Subcutaneous abdominal adipose tissue (tissue), 5 donors: ENCODE measurements at regions not wholly inside any gene's neighbourhood (a gene's known extent, or its start where the extent isn't known, plus 50 kb on each side); places are given as distances from the start of the nearest gene placed in this dataset.

ENCODE experiments used
- H3K27ac ChIP-seq: one replicate; pipeline ENCODE4 v1.7.0; 2013; ENCODE audit warnings: low read depth, mild to moderate bottlenecking, inconsistent platforms, low read length, moderate library complexity
- H3K27me3 ChIP-seq, 5 donors: one replicate each; pipeline ENCODE4 v1.7.0; 2013; ENCODE audit warnings: low read length in 5 of 5, inconsistent platforms in 1 of 5; ENCODE audit not compliant: control insufficient read depth in 5 of 5, insufficient read depth in 4 of 5
- H3K36me3 ChIP-seq, 5 donors: one replicate each; pipeline ENCODE4 v1.7.0; 2013; ENCODE audit warnings: low read length in 5 of 5; ENCODE audit not compliant: control insufficient read depth in 5 of 5, insufficient read depth in 5 of 5
- H3K4me1 ChIP-seq, 5 donors: one replicate each; pipeline ENCODE4 v1.7.0; 2013; ENCODE audit warnings: low read length in 5 of 5, mild to moderate bottlenecking in 3 of 5, moderate library complexity in 1 of 5; ENCODE audit not compliant: control insufficient read depth in 5 of 5, insufficient read depth in 5 of 5
- H3K4me3 ChIP-seq, 5 donors: one replicate each; pipeline ENCODE4 v1.7.0; 2013; ENCODE audit warnings: low read length in 5 of 5, low read depth in 1 of 5
- H3K9ac ChIP-seq, 5 donors: one replicate each; pipeline ENCODE4 v1.7.0; 2013; ENCODE audit warnings: low read length in 5 of 5, mild to moderate bottlenecking in 4 of 5, moderate library complexity in 3 of 5
- H3K9me3 ChIP-seq, 5 donors: one replicate each; pipeline ENCODE4 v1.7.0; 2013; ENCODE audit warnings: low read length in 5 of 5; ENCODE audit not compliant: control insufficient read depth in 5 of 5
- donor health status: healthy.
- donor health status: healthy.
- donor health status: healthy.
- donor health status: healthy.
- donor health status: healthy.

DNA sequence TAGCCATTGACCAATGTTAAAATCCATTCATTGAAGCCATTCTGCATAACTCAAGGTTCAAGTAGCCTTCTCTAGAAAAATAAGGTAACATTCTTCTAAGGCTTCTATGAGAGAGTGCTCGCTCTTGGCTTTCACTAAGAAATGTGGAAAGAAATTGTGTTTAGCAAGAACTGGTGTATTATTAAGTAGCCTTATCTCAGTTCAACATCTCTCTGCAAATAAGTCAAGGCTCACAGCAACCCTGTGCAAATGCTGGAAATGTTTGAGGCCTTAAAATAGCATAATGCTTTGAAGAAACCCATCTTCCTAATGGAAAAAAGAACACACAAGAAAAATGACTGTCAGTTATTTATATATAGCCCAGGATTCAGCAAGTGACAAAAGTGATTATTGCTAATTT, 254.1 kb upstream of the PROX1 start:
- H3K9ac ChIP-seq, result no peak overlapping the region
- peaks cover 0 to 3% (median 0%) of the 10 kb centered on the region in 5 donors for H3K9me3 ChIP-seq
- H3K4me3 ChIP-seq, result no peak overlapping the region
- H3K27ac ChIP-seq, result no peak overlapping the region
- H3K27me3 ChIP-seq, result peaks cover 0 to 10% (median 0%) of the 10 kb centered on the region in 5 donors
- no peaks in the 10 kb centered on the region for H3K4me1 ChIP-seq
- no peaks in the 10 kb centered on the region for H3K36me3 ChIP-seq

DNA sequence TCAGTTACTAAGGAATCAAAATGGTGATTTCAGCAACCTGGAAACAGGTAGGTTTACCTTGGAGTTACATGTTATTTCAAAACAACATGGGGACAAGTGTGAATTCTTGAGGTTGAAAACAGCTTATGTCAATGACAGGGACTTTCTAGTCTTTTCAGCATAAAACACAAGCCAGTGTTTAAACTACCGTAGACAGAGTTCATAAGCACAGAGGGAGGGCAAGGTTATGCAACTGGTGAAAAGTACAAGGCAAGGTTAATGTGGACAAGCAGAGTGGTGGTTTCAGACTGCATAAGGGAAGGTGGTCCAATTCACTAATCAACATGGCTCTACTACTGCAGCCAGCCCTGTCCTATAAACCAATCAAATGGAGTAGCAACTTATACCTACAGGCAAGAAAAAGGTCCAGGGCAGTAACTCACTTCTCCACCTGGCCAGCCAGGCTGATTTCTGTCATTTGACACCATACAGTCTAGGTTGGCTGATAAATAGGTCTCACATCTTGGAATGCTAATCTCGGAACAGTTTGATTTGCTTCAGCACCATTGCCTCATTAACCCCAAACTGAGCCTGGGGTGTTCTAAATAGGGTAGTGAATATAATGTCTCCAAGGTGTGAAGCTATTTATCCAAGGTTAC, 250.3 kb upstream of the PROX1 start:
- Histone ChIP-seq H3K4me1 (no peaks in the 10 kb centered on the region), H3K9ac (no peak overlapping the region), H3K27ac (no peak overlapping the region), H3K36me3 (no peaks in the 10 kb centered on the region), H3K9me3 (peaks cover 0 to 1% (median 0%) of the 10 kb centered on the region in 5 donors), H3K4me3 (no peak overlapping the region), H3K27me3 (peaks cover 0 to 13% (median 0%) of the 10 kb centered on the region in 5 donors)

DNA sequence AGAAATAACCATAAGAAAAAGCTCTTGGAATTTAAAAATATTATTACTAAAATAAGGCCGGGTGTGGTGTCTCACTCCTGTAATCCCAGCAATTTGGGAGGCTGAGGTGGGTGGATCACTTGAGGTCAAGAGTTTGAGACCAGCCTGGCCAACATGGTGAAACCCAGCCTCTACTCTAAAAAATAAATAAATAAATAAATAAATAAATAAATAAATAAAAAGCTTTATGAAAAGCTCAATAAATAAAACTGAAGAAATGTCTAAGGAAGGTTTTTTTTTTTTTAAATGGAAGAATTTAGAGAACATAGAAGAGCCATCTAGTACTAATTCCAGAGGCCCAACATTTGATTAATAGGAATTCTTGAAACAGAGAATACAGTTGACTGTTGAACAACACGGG, 249.1 kb upstream of the PROX1 start:
- Histone ChIP-seq H3K4me1 (no peaks in the 10 kb centered on the region), H3K4me3 (no peak overlapping the region), H3K27me3 (peaks cover 0 to 14% (median 0%) of the 10 kb centered on the region in 5 donors), H3K9me3 (peaks cover 0 to 6% (median 5%) of the 10 kb centered on the region in 5 donors), H3K36me3 (no peaks in the 10 kb centered on the region), H3K9ac (no peak overlapping the region), H3K27ac (no peak overlapping the region)

DNA sequence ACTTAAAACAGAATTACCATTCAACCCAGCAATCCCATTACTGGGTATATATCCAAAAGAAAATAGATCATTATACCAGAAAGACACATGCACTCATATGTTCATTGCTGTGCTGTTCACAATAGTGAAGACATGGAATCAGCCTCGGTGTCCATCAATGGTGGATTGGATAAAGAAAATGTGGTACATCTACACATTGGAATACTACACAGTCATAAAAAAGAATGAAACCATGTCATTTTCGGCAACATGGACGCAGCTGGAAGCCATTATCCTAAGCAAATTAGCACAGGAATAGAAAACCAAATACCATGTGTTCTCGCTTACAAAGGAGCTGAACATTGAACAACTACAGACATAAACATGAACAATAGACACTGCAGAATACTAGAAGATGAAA, 244.8 kb upstream of the PROX1 start:
- H3K4me3 ChIP-seq, result no peak overlapping the region
- no peak overlapping the region for H3K9ac ChIP-seq
- peaks cover 0 to 6% (median 5%) of the 10 kb centered on the region in 5 donors for H3K9me3 ChIP-seq
- no peak overlapping the region for H3K27ac ChIP-seq
- H3K36me3 ChIP-seq, result no peaks in the 10 kb centered on the region
- H3K27me3 ChIP-seq, result peaks cover 0 to 9% (median 3%) of the 10 kb centered on the region in 5 donors
- H3K4me1 ChIP-seq, result no peaks in the 10 kb centered on the region

DNA sequence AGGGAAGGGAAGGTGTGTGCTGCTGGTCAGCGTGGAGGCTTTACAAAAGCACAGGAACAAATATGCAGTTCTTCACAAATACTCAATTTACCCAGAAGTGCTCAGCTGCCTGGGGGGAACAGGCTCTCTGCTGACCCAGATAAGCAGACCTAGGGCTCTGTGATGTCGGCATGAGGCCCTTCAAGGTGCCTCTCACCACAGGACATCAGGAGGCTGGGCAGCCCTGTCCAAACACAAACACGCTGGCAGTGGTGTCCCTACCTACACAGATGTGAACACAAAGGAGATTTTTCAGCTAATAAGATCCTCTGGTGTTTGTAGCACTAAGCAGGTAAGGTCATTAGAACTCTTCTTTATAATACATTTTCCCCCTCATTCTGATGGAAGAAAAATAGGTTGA, 243.0 kb upstream of the PROX1 start:
- Histone ChIP-seq H3K4me1 (no peaks in the 10 kb centered on the region), H3K9me3 (peaks cover 0 to 6% (median 5%) of the 10 kb centered on the region in 5 donors), H3K27me3 (peaks cover 0 to 9% (median 3%) of the 10 kb centered on the region in 5 donors), H3K36me3 (no peaks in the 10 kb centered on the region), H3K27ac (no peak overlapping the region), H3K9ac (no peak overlapping the region), H3K4me3 (no peak overlapping the region)

DNA sequence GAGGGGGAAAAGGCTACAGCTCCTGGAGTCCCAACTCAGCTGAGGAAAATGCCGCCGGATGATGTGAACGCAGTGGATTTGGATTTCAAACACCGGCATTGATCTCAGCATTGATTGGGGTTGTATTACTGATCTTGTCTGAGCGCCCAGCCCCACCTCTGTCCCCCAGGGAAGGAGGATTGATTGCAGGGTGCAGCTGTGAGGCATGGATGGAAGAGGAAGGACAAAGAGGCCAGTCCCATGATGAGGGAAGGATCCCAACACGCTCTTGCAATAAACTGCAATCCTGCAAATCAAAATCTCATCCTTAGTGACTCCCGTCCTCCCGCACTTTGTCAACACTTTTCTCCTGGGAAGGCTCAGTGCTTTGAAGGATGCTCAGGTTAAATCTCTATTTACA, 242.3 kb upstream of the PROX1 start:
- Histone ChIP-seq H3K36me3 (no peaks in the 10 kb centered on the region), H3K4me1 (no peaks in the 10 kb centered on the region), H3K9ac (no peak overlapping the region), H3K27me3 (peaks cover 0 to 9% (median 3%) of the 10 kb centered on the region in 5 donors), H3K9me3 (peaks cover 0 to 6% (median 5%) of the 10 kb centered on the region in 5 donors), H3K27ac (no peak overlapping the region), H3K4me3 (no peak overlapping the region)

DNA sequence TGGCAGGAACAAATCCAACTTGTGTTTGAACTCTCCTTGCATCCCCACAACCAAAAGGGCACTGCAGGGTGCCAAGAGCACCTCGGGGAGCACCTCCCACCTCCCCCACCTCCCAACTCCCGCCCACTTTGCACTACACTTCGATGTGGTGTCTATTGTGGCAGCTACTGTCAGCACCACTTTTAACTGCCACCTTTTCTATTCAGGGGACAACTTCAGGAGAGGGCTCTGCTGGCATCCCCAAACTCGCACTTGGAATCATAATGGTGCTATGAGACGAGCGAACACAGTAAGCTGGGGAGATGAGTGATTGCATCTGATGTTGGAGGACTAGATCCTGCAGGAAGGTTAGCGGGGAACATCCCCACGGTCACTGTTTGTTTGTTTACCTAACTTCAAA, 238.2 kb upstream of the PROX1 start:
- Histone ChIP-seq H3K4me3 (no peak overlapping the region), H3K36me3 (no peaks in the 10 kb centered on the region), H3K9me3 (peaks cover 0 to 11% (median 5%) of the 10 kb centered on the region in 5 donors), H3K9ac (no peak overlapping the region), H3K4me1 (no peaks in the 10 kb centered on the region), H3K27me3 (peaks cover 0 to 7% (median 2%) of the 10 kb centered on the region in 5 donors), H3K27ac (no peak overlapping the region)

DNA sequence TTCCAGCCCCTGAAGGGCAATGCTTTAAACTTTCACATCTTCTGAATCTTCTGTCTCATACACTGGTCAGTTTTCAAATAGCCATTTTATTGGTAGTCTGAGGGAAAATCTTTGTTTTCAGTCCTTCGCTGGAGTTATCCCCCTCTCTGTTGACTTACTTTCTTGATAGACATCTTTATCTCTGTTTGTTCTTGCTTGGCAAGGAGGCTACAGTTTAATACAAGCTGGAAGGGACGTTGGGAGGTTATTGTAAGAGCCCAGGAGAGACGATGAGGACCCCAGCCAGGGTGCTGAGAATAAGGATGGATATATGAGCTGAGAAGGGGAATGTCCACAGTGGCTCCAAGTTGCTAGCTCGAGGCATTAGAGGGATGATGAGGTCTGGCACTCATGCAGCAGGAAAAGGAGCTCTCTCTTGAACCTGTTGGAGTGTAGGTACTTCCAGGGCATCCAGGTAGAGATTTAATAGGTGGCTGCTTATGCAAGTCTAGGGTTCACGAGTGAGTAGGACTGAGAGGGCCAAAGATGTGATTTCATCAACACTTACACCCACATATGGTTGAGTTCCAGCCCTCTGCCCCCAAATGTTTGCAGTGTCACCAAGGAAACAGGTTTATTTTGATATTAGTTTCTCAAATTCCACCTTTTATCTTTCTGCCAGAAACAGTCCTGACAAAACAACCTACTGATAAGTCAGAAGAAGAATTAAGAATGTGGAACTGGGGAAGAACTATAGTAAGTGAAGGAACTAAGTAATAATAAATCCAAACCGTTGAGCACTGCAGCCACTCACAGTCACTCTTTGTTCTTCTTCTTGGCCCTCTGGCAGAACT, 237.3 kb upstream of the PROX1 start:
- Histone ChIP-seq H3K36me3 (no peaks in the 10 kb centered on the region), H3K9ac (no peak overlapping the region), H3K4me3 (no peak overlapping the region), H3K9me3 (peaks cover 0 to 11% (median 5%) of the 10 kb centered on the region in 5 donors), H3K4me1 (no peaks in the 10 kb centered on the region), H3K27me3 (peaks cover 0 to 7% (median 0%) of the 10 kb centered on the region in 5 donors), H3K27ac (no peak overlapping the region)

DNA sequence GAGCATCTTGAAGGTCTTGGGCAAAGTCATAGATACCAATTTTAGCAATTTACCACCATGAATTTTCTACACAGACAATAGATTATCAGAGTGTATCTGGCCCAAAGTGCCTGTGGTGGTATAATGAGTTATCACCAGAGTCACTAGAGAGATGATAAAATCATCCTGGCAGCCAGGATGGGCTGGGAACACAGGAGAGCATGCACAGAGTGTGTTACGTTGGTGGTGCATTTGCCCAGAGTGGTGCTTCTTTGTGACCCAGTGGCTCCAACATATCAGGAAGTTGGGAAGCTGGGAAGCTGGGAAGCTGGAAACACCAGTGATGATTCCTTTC, 236.7 kb upstream of the PROX1 start:
- Histone ChIP-seq H3K9me3 (peaks cover 0 to 11% (median 5%) of the 10 kb centered on the region in 5 donors), H3K36me3 (no peaks in the 10 kb centered on the region)

More for the DNA sequence above, 236.7 kb upstream of the PROX1 start:
- H3K9ac ChIP-seq, result no peak overlapping the region
- no peaks in the 10 kb centered on the region for H3K4me1 ChIP-seq
- no peak overlapping the region for H3K27ac ChIP-seq
- no peak overlapping the region for H3K4me3 ChIP-seq
- peaks cover 0 to 5% (median 0%) of the 10 kb centered on the region in 5 donors for H3K27me3 ChIP-seq
